SK-N-SH (cell line): ENCODE measurements at regions not wholly inside any gene's neighbourhood (a gene's known extent, or its start where the extent isn't known, plus 50 kb on each side); places are given as distances from the start of the nearest gene placed in this dataset.

Experiments used
- EZH2phosphoT487 ChIP-seq: fragments of 200-600 bp; sonication (generic); IDR thresholded peaks from 2 replicates; pipeline ENCODE4 v1.6.1; 2017; ENCODE audit warnings: low read depth, mixed run types, mild to moderate bottlenecking, antibody characterized with exemption, moderate library complexity, borderline replicate concordance
- GABPA ChIP-seq: IDR thresholded peaks from 2 replicates; pipeline ENCODE4 v1.4.0; 2012; ENCODE audit warnings: low read depth, mild to moderate bottlenecking
- NRF1 ChIP-seq: IDR thresholded peaks from 2 replicates; pipeline ENCODE4 v1.6.1; 2012; ENCODE audit warnings: low read depth, mild to moderate bottlenecking, low read length
- POLR2AphosphoS5 ChIP-seq: IDR thresholded peaks from 2 replicates; pipeline ENCODE4 v1.6.1; 2012; ENCODE audit warnings: low read depth, low read length
- RFX5 ChIP-seq: IDR thresholded peaks from 2 replicates; pipeline ENCODE4 v1.6.1; 2012; ENCODE audit warnings: mild to moderate bottlenecking, improper control_type of control experiment, low read length
- SIN3A ChIP-seq: IDR thresholded peaks from 2 replicates; pipeline ENCODE4 v1.6.1; 2012; ENCODE audit warnings: low read depth, mild to moderate bottlenecking, low read length, moderate library complexity, borderline replicate concordance
- TAF1 ChIP-seq: IDR thresholded peaks from 2 replicates; pipeline ENCODE4 v1.6.1; 2012; ENCODE audit warnings: low read depth, mild to moderate bottlenecking, low read length, moderate library complexity, borderline replicate concordance
- YY1 ChIP-seq: IDR thresholded peaks from 2 replicates; pipeline ENCODE4 v1.4.0; 2012; ENCODE audit warnings: low read depth, mild to moderate bottlenecking
- TF ChIP-seq, protein P1 (sequence below): fragments of 200-600 bp; sonication (generic); IDR thresholded peaks from 2 replicates; pipeline ENCODE4 v1.6.1; 2017; ENCODE audit warnings: antibody characterized with exemption, mild to moderate bottlenecking, moderate library complexity
- TF ChIP-seq, protein P2 (sequence below): IDR thresholded peaks from 2 replicates; pipeline ENCODE4 v1.4.0; 2012; ENCODE audit warnings: low read depth
- TF ChIP-seq, protein P3 (sequence below): IDR thresholded peaks from 2 replicates; pipeline ENCODE4 v1.4.0; 2012; ENCODE audit warnings: low read depth, borderline replicate concordance
- TF ChIP-seq, protein P4 (sequence below): IDR thresholded peaks from 2 replicates; pipeline ENCODE4 v1.6.1; 2012; ENCODE audit warnings: mild to moderate bottlenecking, low read depth, low read length, moderate library complexity
- TF ChIP-seq, protein P5 (sequence below): fragments of 150-350 bp; IDR thresholded peaks from 2 replicates; pipeline ENCODE4 v1.6.1; 2016; ENCODE audit warnings: mild to moderate bottlenecking, low read depth, low read length

DNA sequence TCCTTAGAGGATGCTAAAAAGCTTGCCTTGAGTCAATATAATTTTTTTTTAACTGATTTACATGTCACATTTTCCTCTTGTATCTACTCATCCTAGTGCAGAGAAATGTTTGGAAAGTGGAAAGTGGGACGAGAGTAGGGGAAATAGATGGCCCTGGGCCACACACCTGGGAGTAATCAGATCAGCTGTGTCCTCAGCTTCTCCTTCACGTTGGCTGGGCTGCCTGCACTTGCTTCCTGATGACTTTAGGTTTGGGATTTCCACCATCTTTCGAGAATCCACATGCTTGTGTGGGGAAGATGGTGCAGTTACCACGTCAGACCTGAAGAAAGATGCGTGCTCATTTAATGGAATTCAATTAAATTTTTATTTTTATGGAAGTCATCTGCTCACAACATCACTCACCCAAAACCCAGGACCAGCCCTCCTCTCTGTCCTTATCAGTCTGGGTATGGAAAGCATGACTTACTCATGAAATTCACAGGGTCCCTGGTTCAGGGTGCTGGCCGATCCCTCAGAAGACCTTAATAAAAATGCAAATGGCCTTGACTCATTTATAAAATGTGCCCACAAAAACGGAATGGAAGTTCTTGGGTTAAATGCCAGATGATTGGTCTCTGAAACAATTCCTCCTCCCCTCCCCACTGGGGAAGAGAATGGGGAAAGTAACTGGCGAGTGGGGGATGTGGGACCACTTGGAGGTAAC, 74.5 kb upstream of the TIAM2 start:
- TF ChIP-seq, protein P1, sequence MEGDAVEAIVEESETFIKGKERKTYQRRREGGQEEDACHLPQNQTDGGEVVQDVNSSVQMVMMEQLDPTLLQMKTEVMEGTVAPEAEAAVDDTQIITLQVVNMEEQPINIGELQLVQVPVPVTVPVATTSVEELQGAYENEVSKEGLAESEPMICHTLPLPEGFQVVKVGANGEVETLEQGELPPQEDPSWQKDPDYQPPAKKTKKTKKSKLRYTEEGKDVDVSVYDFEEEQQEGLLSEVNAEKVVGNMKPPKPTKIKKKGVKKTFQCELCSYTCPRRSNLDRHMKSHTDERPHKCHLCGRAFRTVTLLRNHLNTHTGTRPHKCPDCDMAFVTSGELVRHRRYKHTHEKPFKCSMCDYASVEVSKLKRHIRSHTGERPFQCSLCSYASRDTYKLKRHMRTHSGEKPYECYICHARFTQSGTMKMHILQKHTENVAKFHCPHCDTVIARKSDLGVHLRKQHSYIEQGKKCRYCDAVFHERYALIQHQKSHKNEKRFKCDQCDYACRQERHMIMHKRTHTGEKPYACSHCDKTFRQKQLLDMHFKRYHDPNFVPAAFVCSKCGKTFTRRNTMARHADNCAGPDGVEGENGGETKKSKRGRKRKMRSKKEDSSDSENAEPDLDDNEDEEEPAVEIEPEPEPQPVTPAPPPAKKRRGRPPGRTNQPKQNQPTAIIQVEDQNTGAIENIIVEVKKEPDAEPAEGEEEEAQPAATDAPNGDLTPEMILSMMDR: no peak
- TF ChIP-seq GABPA (no peak), NRF1 (no peak), SIN3A (no peak), TAF1 (no peak), RFX5 (no peak), EZH2phosphoT487 (no peak), YY1 (no peak), POLR2AphosphoS5 (no peak)
- TF ChIP-seq, protein P2, sequence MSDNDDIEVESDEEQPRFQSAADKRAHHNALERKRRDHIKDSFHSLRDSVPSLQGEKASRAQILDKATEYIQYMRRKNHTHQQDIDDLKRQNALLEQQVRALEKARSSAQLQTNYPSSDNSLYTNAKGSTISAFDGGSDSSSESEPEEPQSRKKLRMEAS: no peak
- TF ChIP-seq, protein P3, sequence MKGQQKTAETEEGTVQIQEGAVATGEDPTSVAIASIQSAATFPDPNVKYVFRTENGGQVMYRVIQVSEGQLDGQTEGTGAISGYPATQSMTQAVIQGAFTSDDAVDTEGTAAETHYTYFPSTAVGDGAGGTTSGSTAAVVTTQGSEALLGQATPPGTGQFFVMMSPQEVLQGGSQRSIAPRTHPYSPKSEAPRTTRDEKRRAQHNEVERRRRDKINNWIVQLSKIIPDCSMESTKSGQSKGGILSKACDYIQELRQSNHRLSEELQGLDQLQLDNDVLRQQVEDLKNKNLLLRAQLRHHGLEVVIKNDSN: no peak
- TF ChIP-seq, protein P4, sequence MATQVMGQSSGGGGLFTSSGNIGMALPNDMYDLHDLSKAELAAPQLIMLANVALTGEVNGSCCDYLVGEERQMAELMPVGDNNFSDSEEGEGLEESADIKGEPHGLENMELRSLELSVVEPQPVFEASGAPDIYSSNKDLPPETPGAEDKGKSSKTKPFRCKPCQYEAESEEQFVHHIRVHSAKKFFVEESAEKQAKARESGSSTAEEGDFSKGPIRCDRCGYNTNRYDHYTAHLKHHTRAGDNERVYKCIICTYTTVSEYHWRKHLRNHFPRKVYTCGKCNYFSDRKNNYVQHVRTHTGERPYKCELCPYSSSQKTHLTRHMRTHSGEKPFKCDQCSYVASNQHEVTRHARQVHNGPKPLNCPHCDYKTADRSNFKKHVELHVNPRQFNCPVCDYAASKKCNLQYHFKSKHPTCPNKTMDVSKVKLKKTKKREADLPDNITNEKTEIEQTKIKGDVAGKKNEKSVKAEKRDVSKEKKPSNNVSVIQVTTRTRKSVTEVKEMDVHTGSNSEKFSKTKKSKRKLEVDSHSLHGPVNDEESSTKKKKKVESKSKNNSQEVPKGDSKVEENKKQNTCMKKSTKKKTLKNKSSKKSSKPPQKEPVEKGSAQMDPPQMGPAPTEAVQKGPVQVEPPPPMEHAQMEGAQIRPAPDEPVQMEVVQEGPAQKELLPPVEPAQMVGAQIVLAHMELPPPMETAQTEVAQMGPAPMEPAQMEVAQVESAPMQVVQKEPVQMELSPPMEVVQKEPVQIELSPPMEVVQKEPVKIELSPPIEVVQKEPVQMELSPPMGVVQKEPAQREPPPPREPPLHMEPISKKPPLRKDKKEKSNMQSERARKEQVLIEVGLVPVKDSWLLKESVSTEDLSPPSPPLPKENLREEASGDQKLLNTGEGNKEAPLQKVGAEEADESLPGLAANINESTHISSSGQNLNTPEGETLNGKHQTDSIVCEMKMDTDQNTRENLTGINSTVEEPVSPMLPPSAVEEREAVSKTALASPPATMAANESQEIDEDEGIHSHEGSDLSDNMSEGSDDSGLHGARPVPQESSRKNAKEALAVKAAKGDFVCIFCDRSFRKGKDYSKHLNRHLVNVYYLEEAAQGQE: no peak
- TF ChIP-seq, protein P5, sequence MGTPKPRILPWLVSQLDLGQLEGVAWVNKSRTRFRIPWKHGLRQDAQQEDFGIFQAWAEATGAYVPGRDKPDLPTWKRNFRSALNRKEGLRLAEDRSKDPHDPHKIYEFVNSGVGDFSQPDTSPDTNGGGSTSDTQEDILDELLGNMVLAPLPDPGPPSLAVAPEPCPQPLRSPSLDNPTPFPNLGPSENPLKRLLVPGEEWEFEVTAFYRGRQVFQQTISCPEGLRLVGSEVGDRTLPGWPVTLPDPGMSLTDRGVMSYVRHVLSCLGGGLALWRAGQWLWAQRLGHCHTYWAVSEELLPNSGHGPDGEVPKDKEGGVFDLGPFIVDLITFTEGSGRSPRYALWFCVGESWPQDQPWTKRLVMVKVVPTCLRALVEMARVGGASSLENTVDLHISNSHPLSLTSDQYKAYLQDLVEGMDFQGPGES: no peak
